Pancreas (tissue), 10 donors: ENCODE measurements at regions not wholly inside any gene's neighbourhood (a gene's known extent, or its start where the extent isn't known, plus 50 kb on each side); places are given as distances from the start of the nearest gene placed in this dataset.

Source experiments
- ATAC-seq, 4 donors: fragments of 200-7000 bp; cut with Tn5 transposase; one replicate each; pipeline versions ENCODE4 v1.8.0 to v1.9.1; 2020; ENCODE audit warnings: mild to moderate bottlenecking in 4 of 4, moderate library complexity in 4 of 4
- DNase-seq, 6 donors: peaks; one replicate each; pipeline ENCODE4 v3.0.0-alpha.2; 2020
- FAIRE-seq: peaks from 2 replicates; lab custom pipeline; 2012; peaks lifted over from hg19 to GRCh38; lab: Jason Lieb, UNC
- H3K27ac ChIP-seq, 4 donors: fragments of 200-600 bp; sonication (generic); 1 replicate in 3 of 4; 2 replicates in 1 of 4; pipeline versions ENCODE4 v1.5.0 to v1.8.0; 2020
- H3K27me3 ChIP-seq, 4 donors: fragments of 200-600 bp; one replicate each; pipeline ENCODE4 v1.8.0; 2021
- H3K36me3 ChIP-seq, 3 donors: fragments of 200-600 bp; sonication (generic) in 1 of 3; one replicate each; pipeline versions ENCODE4 v1.5.0 to v1.8.0; 2020 to 2021
- H3K4me1 ChIP-seq, 3 donors: fragments of 200-600 bp; one replicate each; pipeline ENCODE4 v1.8.0; 2021
- H3K4me3 ChIP-seq, 4 donors: fragments of 200-600 bp; sonication (generic) in 2 of 4; one replicate each; pipeline versions ENCODE4 v1.5.0 to v1.8.0; 2020 to 2021
- H3K9me3 ChIP-seq, 4 donors: fragments of 200-600 bp; one replicate each; pipeline ENCODE4 v1.8.0; 2021
- WGBS, 2 donors: extraction: QIAGEN DNeasy Blood & Tissue Kit; methylation state at CpG; one replicate each; pipeline ENCODE4 v1.1.7; 2013; 5-methylcytosine and 5-hydroxymethylcytosine counted together
- intact Hi-C, 3 donors: fragments of 100-400 bp; cut with DNase I; formaldehyde crosslinking; loops; one replicate each; pipeline versions ENCODE4 v1.11.1 to v1.14.2; 2022
- TF ChIP-seq, protein P1 (sequence below), 4 donors: fragments of 200-600 bp; sonication (generic) in 3 of 4; IDR thresholded peaks; one replicate each; pipeline versions ENCODE4 v1.5.0 to v1.8.0; 2021; ENCODE audit warnings: antibody characterized with exemption in 4 of 4
- donor health status: healthy with polysubstance abuse.
- donor health status: DM: no; HTN: no; CAD: no; lungs with moderate emphysema.
- donor health status: DM: no; HTN: no; CAD: no.
- donor health status: control.
- donor health status: control.
- donor health status: Bipolar disorder and iron deficiency.
- donor health status: DM: yes; HTN: yes; CAD: no.
- donor health status: DM: no; HTN: no; CAD: no.
- donor health status: DM: no; HTN: no; CAD: no.
- donor health status: DM: yes; HTN: yes; CAD: no.

DNA sequence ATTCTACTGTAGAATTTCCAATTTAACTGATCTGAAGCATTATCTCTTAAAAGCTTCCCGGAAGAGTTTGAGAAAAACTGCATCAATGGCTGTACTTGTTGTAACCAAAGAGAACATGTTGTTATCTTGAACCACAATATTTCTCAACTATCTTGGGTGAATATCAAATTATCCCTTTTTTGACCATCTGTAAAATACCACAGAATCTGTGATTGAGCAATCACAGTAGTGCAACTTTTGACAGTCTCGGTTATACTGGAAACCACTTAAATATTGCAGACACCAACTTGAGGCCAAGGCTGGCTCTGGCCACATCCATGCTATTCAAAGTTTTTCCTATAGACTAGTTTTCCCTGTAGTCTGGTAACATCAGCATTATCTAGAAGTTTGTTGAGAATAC, 842.8 kb upstream of the EPHA6 start:
- FAIRE-seq, result no peak
- no peak overlapping the region for H3K27ac ChIP-seq

DNA sequence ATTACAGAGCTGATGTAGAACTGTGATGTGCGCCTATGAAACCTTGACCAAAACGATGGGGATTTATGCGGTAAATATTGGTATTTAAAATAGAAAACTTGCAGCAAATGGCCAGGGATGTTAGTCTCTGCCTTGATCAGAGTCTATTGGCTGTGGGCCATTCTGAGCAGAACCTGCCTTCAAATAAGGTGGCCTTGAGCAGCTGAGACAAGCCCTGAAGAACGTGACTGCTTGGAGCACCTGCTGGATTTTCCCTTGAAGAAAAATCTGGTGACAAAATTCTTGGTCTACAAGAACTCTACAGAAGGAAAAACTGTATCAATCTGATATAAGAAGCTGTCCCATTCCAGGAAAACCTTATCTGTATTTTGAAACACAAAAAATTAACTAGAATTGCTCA, 820.1 kb upstream of the EPHA6 start:
- TF ChIP-seq, protein P1, sequence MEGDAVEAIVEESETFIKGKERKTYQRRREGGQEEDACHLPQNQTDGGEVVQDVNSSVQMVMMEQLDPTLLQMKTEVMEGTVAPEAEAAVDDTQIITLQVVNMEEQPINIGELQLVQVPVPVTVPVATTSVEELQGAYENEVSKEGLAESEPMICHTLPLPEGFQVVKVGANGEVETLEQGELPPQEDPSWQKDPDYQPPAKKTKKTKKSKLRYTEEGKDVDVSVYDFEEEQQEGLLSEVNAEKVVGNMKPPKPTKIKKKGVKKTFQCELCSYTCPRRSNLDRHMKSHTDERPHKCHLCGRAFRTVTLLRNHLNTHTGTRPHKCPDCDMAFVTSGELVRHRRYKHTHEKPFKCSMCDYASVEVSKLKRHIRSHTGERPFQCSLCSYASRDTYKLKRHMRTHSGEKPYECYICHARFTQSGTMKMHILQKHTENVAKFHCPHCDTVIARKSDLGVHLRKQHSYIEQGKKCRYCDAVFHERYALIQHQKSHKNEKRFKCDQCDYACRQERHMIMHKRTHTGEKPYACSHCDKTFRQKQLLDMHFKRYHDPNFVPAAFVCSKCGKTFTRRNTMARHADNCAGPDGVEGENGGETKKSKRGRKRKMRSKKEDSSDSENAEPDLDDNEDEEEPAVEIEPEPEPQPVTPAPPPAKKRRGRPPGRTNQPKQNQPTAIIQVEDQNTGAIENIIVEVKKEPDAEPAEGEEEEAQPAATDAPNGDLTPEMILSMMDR (IDR thresholded peaks at IDR 0.05), result no peak
- Histone ChIP-seq H3K27ac (peak overlapping the region in 1 of 4 donors; percentile 23), H3K27me3 (no peaks in the 10 kb centered on the region), H3K36me3 (no peaks in the 10 kb centered on the region), H3K4me1 (no peaks in the 10 kb centered on the region), H3K9me3 (no peaks in the 10 kb centered on the region), H3K4me3 (no peak overlapping the region)
- FAIRE-seq, result no peak
- intact Hi-C loops, result no loop called here
- 44 to 60% methylated on average over 4 of the region's 4 CpGs for WGBS, 2 donors
- DNase-seq, result peak in 3 of 6 donors; percentile 17 to 66 (median 26)
- peak; percentile 62 to 97 (median 75) for ATAC-seq

More for the DNA sequence above, 842.8 kb upstream of the EPHA6 start:
- no peaks in the 10 kb centered on the region for H3K9me3 ChIP-seq
- ATAC-seq (peak in 2 of 4 donors; percentile 18 to 21), DNase-seq (no peak)
- TF ChIP-seq, protein P1 (IDR thresholded peaks at IDR 0.05), result no peak
- H3K36me3 ChIP-seq, result no peaks in the 10 kb centered on the region
- no peaks in the 10 kb centered on the region for H3K27me3 ChIP-seq
- H3K4me1 ChIP-seq, result no peaks in the 10 kb centered on the region
- intact Hi-C loops, result no loop called here
- H3K4me3 ChIP-seq, result no peak overlapping the region
- 91 to 92% methylated on average over 2 of the region's 2 CpGs for WGBS, 2 donors

DNA sequence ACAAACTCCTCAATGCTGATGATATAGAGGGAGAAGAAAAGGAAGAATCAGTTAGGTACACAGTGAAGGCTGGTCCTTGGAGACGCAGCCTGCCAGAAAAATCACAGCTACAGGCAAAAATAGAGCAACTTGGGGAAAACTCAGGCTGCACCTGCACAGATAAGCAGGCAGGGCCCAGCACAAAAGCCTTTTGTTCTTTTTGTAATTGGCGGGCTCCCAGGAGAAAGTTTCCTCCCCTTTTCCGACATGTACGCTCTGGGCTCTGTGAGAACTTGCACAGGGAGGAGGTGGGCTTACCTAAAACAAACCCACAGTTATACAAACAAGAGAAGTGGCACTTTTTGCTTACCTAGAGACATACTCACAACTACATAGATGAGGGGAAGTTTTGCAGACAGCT, 813.4 kb upstream of the EPHA6 start:
- WGBS, 2 donors, result 37 to 39% methylated on average over 4 of the region's 4 CpGs
- intact Hi-C loops, result no loop called here
- Histone ChIP-seq H3K27ac (no peak overlapping the region), H3K4me3 (no peak overlapping the region), H3K27me3 (no peaks in the 10 kb centered on the region), H3K36me3 (no peaks in the 10 kb centered on the region), H3K9me3 (no peaks in the 10 kb centered on the region), H3K4me1 (no peaks in the 10 kb centered on the region)
- TF ChIP-seq, protein P1 (IDR thresholded peaks at IDR 0.05), result no peak
- ATAC-seq, result peak in 2 of 4 donors; percentile 49 to 72
- peak in 1 of 6 donors; percentile 20 for DNase-seq
- no peak for FAIRE-seq

DNA sequence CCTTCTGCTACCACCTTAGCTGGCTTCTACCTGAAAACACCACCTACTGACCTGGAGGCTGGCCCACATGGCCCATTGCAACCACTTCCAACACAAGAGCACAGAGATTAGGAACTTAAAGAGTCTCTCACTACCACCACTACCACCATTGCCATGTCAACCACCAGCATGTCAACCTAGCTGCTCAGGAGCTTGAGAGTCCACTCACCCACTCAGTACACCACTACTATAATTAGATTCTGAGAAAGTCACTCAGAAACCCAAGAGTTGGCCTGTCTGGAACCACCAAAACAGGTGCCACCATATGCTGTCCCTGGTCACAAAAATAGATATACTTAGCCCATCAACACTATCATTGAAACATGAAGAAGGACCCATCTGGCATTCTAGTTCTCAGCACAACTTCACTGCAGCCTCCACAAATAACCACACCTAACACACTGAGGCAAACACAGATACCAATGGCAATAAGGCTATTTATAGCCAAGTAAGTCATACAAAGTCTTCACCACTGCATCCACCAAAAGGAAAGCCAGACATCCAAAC, 806.7 kb upstream of the EPHA6 start:
- ATAC-seq (no peak), FAIRE-seq (no peak), DNase-seq (no peak)
- Histone ChIP-seq H3K9me3 (no peaks in the 10 kb centered on the region), H3K4me3 (no peak overlapping the region), H3K36me3 (no peaks in the 10 kb centered on the region), H3K4me1 (no peaks in the 10 kb centered on the region), H3K27ac (no peak overlapping the region), H3K27me3 (no peaks in the 10 kb centered on the region)
- TF ChIP-seq, protein P1 (IDR thresholded peaks at IDR 0.05), result no peak
- intact Hi-C loops, result no loop called here

DNA sequence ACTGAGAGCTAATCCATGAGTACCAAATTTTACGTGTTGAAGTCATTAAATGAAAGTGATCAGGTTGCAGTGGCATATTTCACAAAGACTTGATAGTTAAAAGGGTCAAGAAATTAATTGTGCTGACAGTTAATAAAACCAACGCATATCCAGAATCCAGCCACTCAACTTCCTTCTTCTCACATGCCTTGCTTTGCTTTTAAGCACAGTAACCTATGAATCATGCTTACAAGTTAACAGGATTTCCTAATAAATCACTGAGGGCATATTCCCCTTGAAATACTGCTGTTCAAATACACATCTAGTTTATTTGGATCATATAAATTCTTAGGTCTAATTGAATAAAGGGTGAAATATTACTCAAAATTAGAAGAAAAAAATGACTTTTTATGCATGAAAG, 801.5 kb upstream of the EPHA6 start:
- no peak for FAIRE-seq
- no peak for ATAC-seq
- 44 to 48% methylated on average over 2 of the region's 2 CpGs for WGBS, 2 donors
- H3K4me1 ChIP-seq, result no peaks in the 10 kb centered on the region
- intact Hi-C loops, result no loop called here
- no peak overlapping the region for H3K27ac ChIP-seq
- TF ChIP-seq, protein P1 (IDR thresholded peaks at IDR 0.05), result no peak
- H3K9me3 ChIP-seq, result no peaks in the 10 kb centered on the region
- no peak overlapping the region for H3K4me3 ChIP-seq
- no peaks in the 10 kb centered on the region for H3K27me3 ChIP-seq
- H3K36me3 ChIP-seq, result no peaks in the 10 kb centered on the region
- no peak for DNase-seq
